Uterus (tissue), 2 donors: ENCODE measurements at regions not wholly inside any gene's neighbourhood (a gene's known extent, or its start where the extent isn't known, plus 50 kb on each side); places are given as distances from the start of the nearest gene placed in this dataset.

ENCODE experiments used
- POLR2A ChIP-seq, 2 donors: fragments of 450-650 bp; IDR thresholded peaks; one replicate each; pipeline ENCODE4 v1.6.1; 2016; ENCODE audit warnings: antibody characterized with exemption in 2 of 2, mild to moderate bottlenecking in 1 of 2, moderate library complexity in 1 of 2
- TF ChIP-seq, protein P1 (sequence below), 4 experiments: fragments of 200-600 bp in 2 of 4; fragments of 450-650 bp in 2 of 4; sonication (generic) in 2 of 4; IDR thresholded peaks; one replicate each; pipeline ENCODE4 v1.5.1; 2016 to 2019; ENCODE audit warnings: antibody characterized with exemption in 4 of 4, mild to moderate bottlenecking in 2 of 4, moderate library complexity in 1 of 4

DNA sequence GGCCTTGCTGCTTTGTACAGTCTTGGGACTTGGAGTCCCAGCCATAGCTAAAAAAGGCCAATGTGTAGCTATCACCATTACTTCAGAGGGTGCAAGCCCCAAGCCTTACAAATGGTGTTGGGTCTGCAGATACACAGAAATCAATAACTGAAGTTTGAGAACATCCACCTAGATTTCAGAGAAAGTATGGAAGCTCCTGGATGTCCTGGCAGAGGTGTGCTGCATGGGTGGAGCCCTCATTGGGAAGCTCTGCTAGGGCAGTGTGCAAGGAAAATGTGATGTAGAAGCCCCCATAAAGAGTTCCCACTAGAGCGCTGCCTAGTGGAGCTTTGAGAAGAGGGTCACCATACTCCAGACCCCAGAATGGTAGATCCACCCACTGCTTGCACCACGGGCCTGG, 626.7 kb upstream of the COX7C start:
- TF ChIP-seq, protein P1, sequence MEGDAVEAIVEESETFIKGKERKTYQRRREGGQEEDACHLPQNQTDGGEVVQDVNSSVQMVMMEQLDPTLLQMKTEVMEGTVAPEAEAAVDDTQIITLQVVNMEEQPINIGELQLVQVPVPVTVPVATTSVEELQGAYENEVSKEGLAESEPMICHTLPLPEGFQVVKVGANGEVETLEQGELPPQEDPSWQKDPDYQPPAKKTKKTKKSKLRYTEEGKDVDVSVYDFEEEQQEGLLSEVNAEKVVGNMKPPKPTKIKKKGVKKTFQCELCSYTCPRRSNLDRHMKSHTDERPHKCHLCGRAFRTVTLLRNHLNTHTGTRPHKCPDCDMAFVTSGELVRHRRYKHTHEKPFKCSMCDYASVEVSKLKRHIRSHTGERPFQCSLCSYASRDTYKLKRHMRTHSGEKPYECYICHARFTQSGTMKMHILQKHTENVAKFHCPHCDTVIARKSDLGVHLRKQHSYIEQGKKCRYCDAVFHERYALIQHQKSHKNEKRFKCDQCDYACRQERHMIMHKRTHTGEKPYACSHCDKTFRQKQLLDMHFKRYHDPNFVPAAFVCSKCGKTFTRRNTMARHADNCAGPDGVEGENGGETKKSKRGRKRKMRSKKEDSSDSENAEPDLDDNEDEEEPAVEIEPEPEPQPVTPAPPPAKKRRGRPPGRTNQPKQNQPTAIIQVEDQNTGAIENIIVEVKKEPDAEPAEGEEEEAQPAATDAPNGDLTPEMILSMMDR (IDR thresholded peaks at IDR 0.05): no peak
- no peak for TF ChIP-seq POLR2A (IDR thresholded peaks at IDR 0.05)
